ENCODE measurements at regions not wholly inside any gene's neighbourhood (a gene's known extent, or its start where the extent isn't known, plus 50 kb on each side); places are given as distances from the start of the nearest gene placed in this dataset.

DNA sequence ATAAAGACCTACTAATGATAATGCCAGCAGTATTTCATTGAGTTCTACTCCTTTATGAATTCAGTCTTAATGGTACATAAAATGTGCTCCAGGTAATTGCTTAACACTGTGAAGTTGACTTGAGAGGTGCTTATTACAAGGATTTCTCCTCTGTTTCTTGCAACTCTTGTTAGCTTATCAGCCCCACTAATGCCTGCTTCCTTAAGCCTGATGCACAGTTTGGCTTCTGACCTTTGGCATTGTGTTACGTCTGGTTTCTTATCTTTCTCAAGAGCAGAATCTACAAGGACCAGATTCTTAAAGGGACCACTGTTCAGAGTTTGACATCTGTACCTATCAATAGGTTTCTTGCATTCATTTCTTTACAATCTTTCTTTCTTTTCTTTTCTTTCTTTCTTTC, 223.9 kb upstream of the CWC22 start:
- no peaks in the 10 kb centered on the region for H3K4me1 ChIP-seq (ENCODE audit: insufficient read depth, low read length, poor library complexity, severe bottlenecking)
- no peaks in the 10 kb centered on the region for H3K36me3 ChIP-seq (ENCODE audit: insufficient read depth, low read length, poor library complexity, severe bottlenecking)
- H3K9me3 ChIP-seq (ENCODE audit: low read depth, low read length, poor library complexity, severe bottlenecking) = no peaks in the 10 kb centered on the region
- BruUV-seq (replicated peaks) = no TSS peak
- TF ChIP-seq, protein P1, sequence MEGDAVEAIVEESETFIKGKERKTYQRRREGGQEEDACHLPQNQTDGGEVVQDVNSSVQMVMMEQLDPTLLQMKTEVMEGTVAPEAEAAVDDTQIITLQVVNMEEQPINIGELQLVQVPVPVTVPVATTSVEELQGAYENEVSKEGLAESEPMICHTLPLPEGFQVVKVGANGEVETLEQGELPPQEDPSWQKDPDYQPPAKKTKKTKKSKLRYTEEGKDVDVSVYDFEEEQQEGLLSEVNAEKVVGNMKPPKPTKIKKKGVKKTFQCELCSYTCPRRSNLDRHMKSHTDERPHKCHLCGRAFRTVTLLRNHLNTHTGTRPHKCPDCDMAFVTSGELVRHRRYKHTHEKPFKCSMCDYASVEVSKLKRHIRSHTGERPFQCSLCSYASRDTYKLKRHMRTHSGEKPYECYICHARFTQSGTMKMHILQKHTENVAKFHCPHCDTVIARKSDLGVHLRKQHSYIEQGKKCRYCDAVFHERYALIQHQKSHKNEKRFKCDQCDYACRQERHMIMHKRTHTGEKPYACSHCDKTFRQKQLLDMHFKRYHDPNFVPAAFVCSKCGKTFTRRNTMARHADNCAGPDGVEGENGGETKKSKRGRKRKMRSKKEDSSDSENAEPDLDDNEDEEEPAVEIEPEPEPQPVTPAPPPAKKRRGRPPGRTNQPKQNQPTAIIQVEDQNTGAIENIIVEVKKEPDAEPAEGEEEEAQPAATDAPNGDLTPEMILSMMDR (conservative IDR thresholded peaks at IDR 0.05; ENCODE audit: low read depth, low read length) = no peak
- no peak overlapping the region for H3K27ac ChIP-seq (ENCODE audit: low read depth, low read length, poor library complexity, severe bottlenecking)
- H3K4me3 ChIP-seq (ENCODE audit: low read depth, low read length, poor library complexity, severe bottlenecking) = no peak overlapping the region
- intact Hi-C loops (cut with micrococcal nuclease; ENCODE audit: unreplicated experiment) = no loop called here
- POLR2A ChIA-PET (ENCODE audit: low non-redundant PET) = no interaction called here
- CTCF ChIA-PET = no interaction called here
- no peaks in the 10 kb centered on the region for H3K27me3 ChIP-seq (replicated peaks; ENCODE audit: insufficient read depth, low read depth, low read length, poor library complexity)
- no peak for DNase-seq (ENCODE audit: low spot score)

DNA sequence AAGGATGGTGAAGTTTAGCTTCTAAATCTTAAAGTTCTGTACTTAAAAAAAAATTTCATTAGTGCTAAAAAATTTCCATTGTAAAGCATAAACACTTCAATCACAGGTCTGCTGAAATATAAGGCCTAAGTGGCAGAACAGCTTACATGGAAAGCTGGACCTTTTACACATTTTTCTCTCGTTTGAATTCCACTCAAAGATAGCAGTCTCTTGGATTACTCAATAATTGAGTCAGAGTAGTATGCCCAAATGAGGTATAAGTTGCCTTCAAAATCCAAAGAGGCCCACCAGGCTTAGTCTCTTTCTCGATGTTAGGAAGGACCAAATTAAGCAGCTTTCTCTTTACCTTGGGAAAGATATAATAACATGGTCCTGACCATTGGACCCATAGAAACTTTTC, 220.4 kb upstream of the CWC22 start:
- no peaks in the 10 kb centered on the region for H3K4me1 ChIP-seq (ENCODE audit: insufficient read depth, low read length, poor library complexity, severe bottlenecking)
- DNase-seq (ENCODE audit: low spot score) = no peak
- H3K9me3 ChIP-seq (ENCODE audit: low read depth, low read length, poor library complexity, severe bottlenecking) = peaks cover 4% of the 10 kb centered on the region
- CTCF ChIA-PET = no interaction called here
- no peaks in the 10 kb centered on the region for H3K36me3 ChIP-seq (ENCODE audit: insufficient read depth, low read length, poor library complexity, severe bottlenecking)
- POLR2A ChIA-PET (ENCODE audit: low non-redundant PET) = interaction anchor here (0.6 kb wide), 1 partner anchor 22 kb away, joined by 4 read pairs; no protein-coding TSS in a partner anchor
- intact Hi-C loops (cut with micrococcal nuclease; ENCODE audit: unreplicated experiment) = no loop called here
- no peak for TF ChIP-seq EZH2 (IDR thresholded peaks at IDR 0.05; ENCODE audit: borderline replicate concordance, low read depth, low read length, poor library complexity, severe bottlenecking)
- TF ChIP-seq, protein P1 (conservative IDR thresholded peaks at IDR 0.05; ENCODE audit: low read depth, low read length) = no peak
- no peak overlapping the region for H3K4me3 ChIP-seq (ENCODE audit: low read depth, low read length, poor library complexity, severe bottlenecking)
- no peaks in the 10 kb centered on the region for H3K27me3 ChIP-seq (replicated peaks; ENCODE audit: insufficient read depth, low read depth, low read length, poor library complexity)
- no TSS peak for BruUV-seq (replicated peaks)
- H3K27ac ChIP-seq (ENCODE audit: low read depth, low read length, poor library complexity, severe bottlenecking) = no peak overlapping the region

DNA sequence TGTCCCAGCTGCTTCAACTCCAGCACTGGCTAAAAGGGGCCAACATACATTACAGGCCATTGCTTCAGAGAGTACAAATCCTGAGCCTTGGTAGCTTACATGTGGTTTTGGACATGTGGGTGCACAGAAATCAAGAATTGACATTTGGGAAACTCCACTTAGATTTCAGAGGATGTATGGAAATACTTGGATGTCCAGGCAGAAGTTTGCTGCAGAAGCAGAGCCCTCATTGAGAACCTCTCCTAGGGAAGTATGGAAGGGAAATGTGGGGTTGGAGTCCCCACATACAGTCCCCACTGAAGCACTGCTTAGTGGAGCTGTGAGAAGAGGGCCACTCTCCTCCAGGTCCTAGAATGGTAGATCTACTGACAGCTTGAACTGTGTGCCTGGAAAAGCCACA, 218.0 kb upstream of the CWC22 start:
- Histone ChIP-seq H3K4me1 (ENCODE audit: insufficient read depth, low read length, poor library complexity, severe bottlenecking) (no peaks in the 10 kb centered on the region), H3K27ac (ENCODE audit: low read depth, low read length, poor library complexity, severe bottlenecking) (no peak overlapping the region), H3K36me3 (ENCODE audit: insufficient read depth, low read length, poor library complexity, severe bottlenecking) (no peaks in the 10 kb centered on the region), H3K9me3 (ENCODE audit: low read depth, low read length, poor library complexity, severe bottlenecking) (peaks cover 4% of the 10 kb centered on the region), H3K4me3 (ENCODE audit: low read depth, low read length, poor library complexity, severe bottlenecking) (no peak overlapping the region), H3K27me3 (replicated peaks; ENCODE audit: insufficient read depth, low read depth, low read length, poor library complexity) (no peaks in the 10 kb centered on the region)
- BruUV-seq (replicated peaks) = no TSS peak
- intact Hi-C loops (cut with micrococcal nuclease; ENCODE audit: unreplicated experiment) = no loop called here
- POLR2A ChIA-PET (ENCODE audit: low non-redundant PET) = no interaction called here
- CTCF ChIA-PET = no interaction called here
- TF ChIP-seq EZH2 (IDR thresholded peaks at IDR 0.05; ENCODE audit: borderline replicate concordance, low read depth, low read length, poor library complexity, severe bottlenecking) = no peak
- TF ChIP-seq, protein P1 (conservative IDR thresholded peaks at IDR 0.05; ENCODE audit: low read depth, low read length) = no peak
- no peak for DNase-seq (ENCODE audit: low spot score)

Data from A673 (cell line).